SK-N-SH treated with all-trans-retinoic acid at 6 μM for 48 hours (cell line): ENCODE measurements at regions not wholly inside any gene's neighbourhood (a gene's known extent, or its start where the extent isn't known, plus 50 kb on each side); places are given as distances from the start of the nearest gene placed in this dataset.
"Not testable (repeated sequence)": the region's sequence is repeated elsewhere in the genome, so short reads cannot be mapped to it uniquely, and the experiment has no call there.

Experiments used
- ATAC-seq: fragments of 200-7000 bp; cut with Tn5 transposase; 3 replicates; pipeline ENCODE4 v1.9.1; 2020; ENCODE audit warnings: mild to moderate bottlenecking, moderate library complexity
- BACH2 ChIP-seq: fragments of 250-450 bp; sonication (Bioruptor Pico); IDR thresholded peaks from 2 replicates; pipeline ENCODE4 v1.9.0; 2021; ENCODE audit warnings: mild to moderate bottlenecking, borderline replicate concordance
- CREB5 ChIP-seq: fragments of 250-450 bp; sonication (Bioruptor Pico); IDR thresholded peaks from 2 replicates; pipeline ENCODE4 v1.5.1; 2020; ENCODE audit warnings: low read depth, mild to moderate bottlenecking, moderate library complexity
- CSDC2 ChIP-seq: fragments of 250-450 bp; sonication (Bioruptor Pico); IDR thresholded peaks from 2 replicates; pipeline ENCODE4 v1.5.0; 2020; ENCODE audit warnings: mild to moderate bottlenecking, moderate library complexity
- CSRNP3 ChIP-seq: fragments of 250-450 bp; sonication (Bioruptor Pico); IDR thresholded peaks from 2 replicates; pipeline ENCODE4 v1.5.1; 2021; ENCODE audit warnings: mild to moderate bottlenecking, moderate library complexity
- ESRRG ChIP-seq: fragments of 250-450 bp; sonication (Bioruptor Pico); IDR thresholded peaks from 2 replicates; pipeline ENCODE4 v1.6.1; 2021; ENCODE audit warnings: mild to moderate bottlenecking
- GLIS3 ChIP-seq: fragments of 250-450 bp; sonication (Bioruptor Pico); IDR thresholded peaks from 2 replicates; pipeline ENCODE4 v1.5.0; 2020; ENCODE audit warnings: mild to moderate bottlenecking, moderate library complexity
- ISL1 ChIP-seq: fragments of 250-450 bp; sonication (Bioruptor Pico); IDR thresholded peaks from 2 replicates; pipeline ENCODE4 v2.1.2; 2022; ENCODE audit warnings: mild to moderate bottlenecking, moderate library complexity
- OSR1 ChIP-seq: fragments of 250-450 bp; sonication (Bioruptor Pico); IDR thresholded peaks from 2 replicates; pipeline ENCODE4 v1.8.0; 2022; ENCODE audit warnings: moderate library complexity, mild to moderate bottlenecking, inconsistent platforms
- POU6F1 ChIP-seq: fragments of 250-450 bp; sonication (Bioruptor Pico); IDR thresholded peaks from 2 replicates; pipeline ENCODE4 v1.8.0; 2021; ENCODE audit warnings: low read depth, mild to moderate bottlenecking, moderate library complexity, borderline replicate concordance
- PPARA ChIP-seq: fragments of 250-450 bp; sonication (Bioruptor Pico); IDR thresholded peaks from 2 replicates; pipeline ENCODE4 v1.5.0; 2020; ENCODE audit warnings: mild to moderate bottlenecking, borderline replicate concordance
- RARB ChIP-seq: fragments of 250-450 bp; sonication (Bioruptor Pico); IDR thresholded peaks from 2 replicates; pipeline ENCODE4 v1.8.0; 2021; ENCODE audit warnings: mild to moderate bottlenecking, moderate library complexity
- SNAI2 ChIP-seq: fragments of 250-450 bp; sonication (Bioruptor Pico); IDR thresholded peaks from 2 replicates; pipeline ENCODE4 v1.5.0; 2020; ENCODE audit warnings: mild to moderate bottlenecking, moderate library complexity
- TOX ChIP-seq: fragments of 250-450 bp; sonication (Bioruptor Pico); IDR thresholded peaks from 2 replicates; pipeline ENCODE4 v1.8.0; 2021; ENCODE audit warnings: mild to moderate bottlenecking, moderate library complexity, borderline replicate concordance
- TSHZ2 ChIP-seq: fragments of 250-450 bp; sonication (Bioruptor Pico); IDR thresholded peaks from 2 replicates; pipeline ENCODE4 v1.5.0; 2020; ENCODE audit warnings: mild to moderate bottlenecking, moderate library complexity
- ZC3H10 ChIP-seq: fragments of 250-450 bp; sonication (Bioruptor Pico); IDR thresholded peaks from 2 replicates; pipeline ENCODE4 v1.5.1; 2021; ENCODE audit warnings: mild to moderate bottlenecking, moderate library complexity
- ZFP3 ChIP-seq: fragments of 250-450 bp; sonication (Bioruptor Pico); IDR thresholded peaks from 2 replicates; pipeline ENCODE4 v1.5.0; 2020; ENCODE audit warnings: mild to moderate bottlenecking, moderate library complexity
- ZFP30 ChIP-seq: fragments of 450-650 bp; formaldehyde crosslinking; IDR thresholded peaks from 2 replicates; pipeline ENCODE4 v1.5.0; 2022; ENCODE audit warnings: mild to moderate bottlenecking, moderate library complexity
- ZNF70 ChIP-seq: fragments of 450-650 bp; formaldehyde crosslinking; IDR thresholded peaks from 2 replicates; pipeline ENCODE4 v1.5.0; 2020; ENCODE audit warnings: mild to moderate bottlenecking, moderate library complexity
- ZNF8 ChIP-seq: fragments of 450-650 bp; formaldehyde crosslinking; IDR thresholded peaks from 2 replicates; pipeline ENCODE4 v1.5.0; 2020; ENCODE audit warnings: mild to moderate bottlenecking, moderate library complexity

GRCh38 chr5:17412760-17413671, 85.0 kb upstream of the TAF11L2 start:
- TF ChIP-seq ZNF70 (CRISPR knock-in tag) (no peak), ESRRG (no peak), ZFP3 (CRISPR knock-in tag) (no peak), PPARA (CRISPR knock-in tag) (no peak), ZFP30 (CRISPR knock-in tag) (no peak), ZC3H10 (CRISPR knock-in tag) (no peak), GLIS3 (CRISPR knock-in tag) (no peak), CSRNP3 (no peak), OSR1 (CRISPR knock-in tag) (no peak), TOX (CRISPR knock-in tag) (no peak), SNAI2 (CRISPR knock-in tag) (no peak)
- TF ChIP-seq, all 23 proteins: peak for 0
- no peak for ATAC-seq

GRCh38 chr5:17413691-17414090, 84.3 kb upstream of the TAF11L2 start:
- no peak for TF ChIP-seq CREB5
- TF ChIP-seq POU6F1 (CRISPR knock-in tag): no peak
- no peak for TF ChIP-seq ZNF8 (CRISPR knock-in tag)
- no peak for TF ChIP-seq ESRRG
- no peak for TF ChIP-seq TSHZ2
- TF ChIP-seq OSR1 (CRISPR knock-in tag): no peak
- no peak for TF ChIP-seq ISL1 (CRISPR knock-in tag)
- no peak for TF ChIP-seq BACH2 (CRISPR knock-in tag)
- TF ChIP-seq ZC3H10 (CRISPR knock-in tag): no peak
- TF ChIP-seq SNAI2 (CRISPR knock-in tag): no peak
- TF ChIP-seq, all 23 proteins: peak for 0
- no peak for ATAC-seq

GRCh38 chr5:17415321-17415758, 82.7 kb upstream of the TAF11L2 start:
- no peak for ATAC-seq
- TF ChIP-seq POU6F1 (CRISPR knock-in tag) (no peak), ZC3H10 (CRISPR knock-in tag) (no peak), ZFP3 (CRISPR knock-in tag) (no peak), RARB (no peak), TSHZ2 (no peak), SNAI2 (CRISPR knock-in tag) (no peak), BACH2 (CRISPR knock-in tag) (no peak), CSDC2 (no peak)

- ATAC-seq: not testable (repeated sequence)
Measured at GRCh38 chr5:17416374-17416773, 81.7 kb upstream of the TAF11L2 start.
